Heart right ventricle (tissue), 16 donors: ENCODE measurements at regions not wholly inside any gene's neighbourhood (a gene's known extent, or its start where the extent isn't known, plus 50 kb on each side); places are given as distances from the start of the nearest gene placed in this dataset.

Source experiments
- ATAC-seq, 8 donors: fragments of 200-7000 bp; cut with Tn5 transposase; one replicate each; pipeline ENCODE4 v1.9.1; 2020; ENCODE audit warnings: mild to moderate bottlenecking in 8 of 8, moderate library complexity in 8 of 8, moderate number of reproducible peaks in 1 of 8
- DNase-seq, 2 donors: peaks; one replicate each; pipeline ENCODE4 v3.0.0-alpha.2; 2020
- H3K27ac ChIP-seq, 10 donors: fragments of 200-600 bp; sonication (generic) in 2 of 10; one replicate each; pipeline versions ENCODE4 v1.5.0 to v1.8.0; 2020 to 2022; ENCODE audit warnings: mild to moderate bottlenecking in 3 of 10
- H3K27me3 ChIP-seq, 7 donors: fragments of 200-600 bp; one replicate each; pipeline ENCODE4 v1.8.0; 2021 to 2022; ENCODE audit warnings: mild to moderate bottlenecking in 2 of 7
- H3K36me3 ChIP-seq, 9 donors: fragments of 200-600 bp; sonication (generic) in 1 of 9; one replicate each; pipeline versions ENCODE4 v1.5.0 to v1.8.0; 2020 to 2022; ENCODE audit warnings: mild to moderate bottlenecking in 2 of 9
- H3K4me1 ChIP-seq, 9 donors: fragments of 200-600 bp; sonication (generic) in 1 of 9; one replicate each; pipeline versions ENCODE4 v1.5.0 to v1.8.0; 2020 to 2022; ENCODE audit warnings: mild to moderate bottlenecking in 4 of 9
- H3K4me3 ChIP-seq, 10 donors: fragments of 200-600 bp; sonication (generic) in 2 of 10; one replicate each; pipeline versions ENCODE4 v1.5.0 to v1.8.0; 2020 to 2022; ENCODE audit warnings: mild to moderate bottlenecking in 7 of 10, moderate library complexity in 2 of 10
- H3K9me3 ChIP-seq, 11 donors: fragments of 200-600 bp in 10 of 11; sonication (generic) in 2 of 11; one replicate each; pipeline versions ENCODE4 v1.5.0 to v1.8.0; 2013 to 2022; ENCODE audit warnings: mild to moderate bottlenecking in 2 of 11, control low read depth in 1 of 11, moderate library complexity in 1 of 11
- WGBS, 2 donors: extraction: QIAGEN DNeasy Blood & Tissue Kit; methylation state at CpG; one replicate each; pipeline ENCODE4 v1.1.7; 2013; ENCODE audit warnings: inconsistent platforms in 1 of 2; 5-methylcytosine and 5-hydroxymethylcytosine counted together
- intact Hi-C, 10 donors: fragments of 100-400 bp; cut with DNase I; formaldehyde crosslinking; loops; one replicate each; pipeline versions ENCODE4 v1.11.1 to v1.14.2; 2022
- TF ChIP-seq, protein P1 (sequence below), 9 donors: fragments of 200-600 bp; sonication (generic) in 2 of 9; IDR thresholded peaks; one replicate each; pipeline versions ENCODE4 v1.5.0 to v1.8.0; 2021 to 2022; ENCODE audit warnings: antibody characterized with exemption in 9 of 9, mild to moderate bottlenecking in 5 of 9, moderate library complexity in 1 of 9
- donor health status: Arrhythmogenic right ventricular cardiomyopathy.
- donor health status: ischemic (EF 13 %, LVEDD 7.1; RV severe dilation, severe dysfunction).
- donor health status: healthy with polysubstance abuse.
- donor health status: DM: no; HTN: yes; CAD: no.
- donor health status: DM: no; HTN: no; CAD: no.
- donor health status: ischemic (EF 25% LVEDD 6.9; RV normal size, moderate dysfunction).
- donor health status: ischemic (EF 25% LVEDD 5.7; RV mildly dilated, moderate dysfunction).
- donor health status: healthy.
- donor health status: DM: yes; HTN: yes; CAD: no.
- donor health status: Ischemic cardiomyopathy.
- donor health status: ischemic (EF 35%, LVEDD 5.7; RV mildly dilated, moderate dysfunction).
- donor health status: nonischemic (EF 11% LVEDD 7.7; RV severe dilation, severe dysfunction).
- donor health status: DM: yes; HTN: yes; CAD: no.
- donor health status: PGD.
- donor health status: ischemic (EF 29% LVEDD 5.4; RV normal size, mild dysfunction).
- donor health status: nonischemic (EF 23%, LVEDD 6.1; RV moderate dilation, normal function).

DNA sequence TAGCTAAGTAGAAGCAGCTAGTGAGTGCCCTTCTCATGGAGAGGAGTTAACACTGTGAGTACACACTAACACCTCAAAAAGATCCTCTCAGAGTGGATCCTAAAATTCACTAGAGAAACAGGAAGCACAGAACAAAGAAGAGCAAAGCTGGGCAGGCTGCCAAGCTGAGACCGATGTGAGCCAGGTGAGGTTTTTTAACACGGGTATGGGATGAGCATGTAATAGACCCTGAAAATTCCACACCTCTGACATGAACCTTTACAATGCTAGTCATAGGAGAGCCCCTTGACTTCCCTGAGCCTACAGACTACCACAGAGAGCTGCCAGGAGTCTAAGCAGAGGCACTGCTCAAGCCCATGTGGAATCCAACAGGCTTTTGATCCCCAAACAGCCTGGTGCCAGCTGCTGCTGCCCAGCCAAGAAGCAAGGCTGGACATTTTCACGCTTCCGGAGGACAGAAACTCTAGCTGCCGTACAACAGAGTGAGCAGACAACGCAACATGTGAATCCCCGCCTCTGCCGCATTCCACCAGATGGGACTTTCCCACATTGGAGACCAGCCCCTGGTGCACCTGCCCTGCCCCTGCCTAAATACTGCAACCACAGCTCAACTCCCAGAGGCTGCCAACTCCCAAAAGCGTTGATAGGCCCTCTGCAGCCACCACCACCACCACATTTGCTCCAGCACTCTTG, 280.8 kb downstream of the CDH10 start:
- intact Hi-C loops, result no loop called here
- no peak for ATAC-seq
- H3K9me3 ChIP-seq, result no peaks in the 10 kb centered on the region
- no peaks in the 10 kb centered on the region for H3K4me1 ChIP-seq
- no peaks in the 10 kb centered on the region for H3K36me3 ChIP-seq
- no peak overlapping the region for H3K4me3 ChIP-seq
- no peak for DNase-seq
- no peak overlapping the region for H3K27ac ChIP-seq
- TF ChIP-seq, protein P1, sequence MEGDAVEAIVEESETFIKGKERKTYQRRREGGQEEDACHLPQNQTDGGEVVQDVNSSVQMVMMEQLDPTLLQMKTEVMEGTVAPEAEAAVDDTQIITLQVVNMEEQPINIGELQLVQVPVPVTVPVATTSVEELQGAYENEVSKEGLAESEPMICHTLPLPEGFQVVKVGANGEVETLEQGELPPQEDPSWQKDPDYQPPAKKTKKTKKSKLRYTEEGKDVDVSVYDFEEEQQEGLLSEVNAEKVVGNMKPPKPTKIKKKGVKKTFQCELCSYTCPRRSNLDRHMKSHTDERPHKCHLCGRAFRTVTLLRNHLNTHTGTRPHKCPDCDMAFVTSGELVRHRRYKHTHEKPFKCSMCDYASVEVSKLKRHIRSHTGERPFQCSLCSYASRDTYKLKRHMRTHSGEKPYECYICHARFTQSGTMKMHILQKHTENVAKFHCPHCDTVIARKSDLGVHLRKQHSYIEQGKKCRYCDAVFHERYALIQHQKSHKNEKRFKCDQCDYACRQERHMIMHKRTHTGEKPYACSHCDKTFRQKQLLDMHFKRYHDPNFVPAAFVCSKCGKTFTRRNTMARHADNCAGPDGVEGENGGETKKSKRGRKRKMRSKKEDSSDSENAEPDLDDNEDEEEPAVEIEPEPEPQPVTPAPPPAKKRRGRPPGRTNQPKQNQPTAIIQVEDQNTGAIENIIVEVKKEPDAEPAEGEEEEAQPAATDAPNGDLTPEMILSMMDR (IDR thresholded peaks at IDR 0.05), result no peak
- no peaks in the 10 kb centered on the region for H3K27me3 ChIP-seq
- WGBS, 2 donors, result 68 to 75% methylated on average over 9 of the region's 9 CpGs

DNA sequence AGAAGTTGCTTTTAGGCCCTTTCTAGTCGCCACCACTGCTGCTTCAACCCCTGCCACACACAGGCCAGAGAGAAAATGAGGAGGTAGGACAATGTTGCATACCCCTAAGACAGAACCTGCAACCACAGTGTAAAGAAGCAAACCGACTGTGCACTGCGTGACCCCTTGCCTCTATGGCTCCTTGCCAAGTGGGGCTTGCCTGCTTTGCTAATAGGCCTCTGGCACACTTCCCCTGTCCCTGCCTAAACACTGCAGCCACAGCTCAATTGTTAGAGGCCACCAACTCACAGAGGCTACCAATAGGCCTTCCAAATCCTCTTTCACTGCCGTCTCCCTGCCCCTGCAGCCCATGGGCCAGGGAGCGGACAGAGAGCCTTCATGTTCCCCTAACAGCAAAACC, 280.1 kb downstream of the CDH10 start:
- Histone ChIP-seq H3K27me3 (no peaks in the 10 kb centered on the region), H3K36me3 (no peaks in the 10 kb centered on the region), H3K4me1 (no peaks in the 10 kb centered on the region), H3K4me3 (no peak overlapping the region), H3K27ac (no peak overlapping the region), H3K9me3 (no peaks in the 10 kb centered on the region)
- intact Hi-C loops, result no loop called here
- 78 to 83% methylated on average over 5 of the region's 5 CpGs for WGBS, 2 donors
- TF ChIP-seq, protein P1 (IDR thresholded peaks at IDR 0.05), result no peak
- DNase-seq, result no peak
- no peak for ATAC-seq

DNA sequence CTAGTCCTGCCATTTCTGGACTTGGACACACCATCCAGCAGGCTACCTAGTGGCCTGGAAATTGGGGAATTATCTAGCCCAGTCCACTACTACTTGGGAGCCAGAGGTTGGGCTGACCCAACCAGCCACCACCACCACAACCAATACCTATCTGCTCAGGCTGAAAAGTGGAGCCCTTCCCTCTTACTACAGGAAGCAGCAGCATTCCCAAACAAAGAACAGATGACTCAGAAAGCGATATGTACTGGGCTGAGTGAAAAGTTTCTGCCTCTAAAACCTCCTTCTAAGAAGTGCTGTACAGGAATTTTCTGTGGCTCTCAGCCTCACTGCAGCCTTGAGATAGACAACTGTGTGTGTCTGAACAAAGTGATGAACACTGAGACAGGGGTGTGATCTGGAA, 279.4 kb downstream of the CDH10 start:
- ATAC-seq, result no peak

DNA sequence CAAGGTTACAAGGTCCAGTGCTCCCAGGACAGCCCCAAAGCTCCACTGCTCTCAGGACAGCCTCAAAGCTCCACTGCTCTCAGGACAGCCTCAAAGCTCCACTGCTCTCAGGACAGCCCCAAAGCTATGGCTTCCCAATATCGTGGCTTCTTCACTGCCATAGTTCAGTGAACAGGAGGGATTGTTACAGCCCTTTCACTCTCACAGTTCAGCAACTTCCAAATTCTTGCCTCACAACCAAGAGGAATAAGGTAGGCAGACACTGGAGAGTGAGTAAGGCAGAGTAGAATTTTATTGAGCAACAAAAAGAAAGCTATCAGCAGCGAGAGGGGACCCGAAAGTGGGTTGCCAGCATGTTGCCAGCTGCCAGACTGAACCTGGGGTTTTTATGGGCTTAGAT, 277.6 kb downstream of the CDH10 start:
- H3K36me3 ChIP-seq, result no peaks in the 10 kb centered on the region
- H3K9me3 ChIP-seq, result no peaks in the 10 kb centered on the region
- ATAC-seq (no peak), DNase-seq (no peak)
- H3K27ac ChIP-seq, result no peak overlapping the region
- TF ChIP-seq, protein P1 (IDR thresholded peaks at IDR 0.05), result no peak
- H3K4me1 ChIP-seq, result no peaks in the 10 kb centered on the region
- no peaks in the 10 kb centered on the region for H3K27me3 ChIP-seq
- 91 to 93% methylated on average over 3 of the region's 3 CpGs for WGBS, 2 donors
- intact Hi-C loops, result no loop called here
- no peak overlapping the region for H3K4me3 ChIP-seq

More for the DNA sequence above, 279.4 kb downstream of the CDH10 start:
- intact Hi-C loops, result no loop called here
- 56 to 71% methylated on average over 1 of the region's 1 CpG for WGBS, 2 donors
- Histone ChIP-seq H3K4me1 (no peaks in the 10 kb centered on the region), H3K36me3 (no peaks in the 10 kb centered on the region), H3K27me3 (no peaks in the 10 kb centered on the region), H3K4me3 (no peak overlapping the region), H3K9me3 (no peaks in the 10 kb centered on the region), H3K27ac (no peak overlapping the region)
- TF ChIP-seq, protein P1 (IDR thresholded peaks at IDR 0.05), result no peak
- no peak for DNase-seq
